HEK293T (cell line): ENCODE measurements at regions not wholly inside any gene's neighbourhood (a gene's known extent, or its start where the extent isn't known, plus 50 kb on each side); places are given as distances from the start of the nearest gene placed in this dataset.
A peak's percentile ranks its signal among the peaks of the same experiment; 100 is the strongest.

Experiments
- CTCF ChIA-PET: fragments of 350-600 bp; formaldehyde crosslinking; extraction: SDS; loops from one replicate; lab custom pipeline; 2021; ENCODE audit warnings: antibody characterized with exemption, inconsistent platforms; lab: Yijun Ruan, JAX
- POLR2A ChIA-PET: fragments of 350-600 bp; formaldehyde crosslinking; extraction: SDS; loops from one replicate; lab custom pipeline; 2020; ENCODE audit warnings: antibody characterized with exemption, inconsistent platforms; lab: Yijun Ruan, JAX
- DNase-seq: peaks from one replicate; pipeline ENCODE4 v3.0.0; 2012; ENCODE audit warnings: mixed read lengths; ENCODE audit errors: extremely low spot score
- ARNT ChIP-seq: fragments of 450-650 bp; IDR thresholded peaks from 2 replicates; pipeline ENCODE4 v1.6.1; 2017; ENCODE audit warnings: mild to moderate bottlenecking
- BHLHE40 ChIP-seq: fragments of 450-650 bp; IDR thresholded peaks from 2 replicates; pipeline ENCODE4 v1.6.1; 2016; ENCODE audit warnings: mild to moderate bottlenecking, moderate library complexity, borderline replicate concordance
- CTBP1 ChIP-seq: fragments of 450-650 bp; IDR thresholded peaks from 2 replicates; pipeline ENCODE4 v1.6.1; 2016; ENCODE audit warnings: borderline replicate concordance
- ELF4 ChIP-seq: fragments of 450-650 bp; IDR thresholded peaks from 2 replicates; pipeline ENCODE4 v1.6.1; 2017; ENCODE audit warnings: antibody characterized with exemption
- FOXA1 ChIP-seq: fragments of 450-650 bp; IDR thresholded peaks from 2 replicates; pipeline ENCODE4 v1.6.1; 2016; ENCODE audit warnings: mild to moderate bottlenecking
- FOXK2 ChIP-seq: fragments of 450-650 bp; IDR thresholded peaks from 2 replicates; pipeline ENCODE4 v1.6.1; 2016; ENCODE audit warnings: mild to moderate bottlenecking
- FOXM1 ChIP-seq: fragments of 450-650 bp; IDR thresholded peaks from 2 replicates; pipeline ENCODE4 v1.6.1; 2017; ENCODE audit warnings: mild to moderate bottlenecking, borderline replicate concordance
- HDGF ChIP-seq: fragments of 450-650 bp; IDR thresholded peaks from 2 replicates; pipeline ENCODE4 v1.6.1; 2017; ENCODE audit warnings: antibody characterized with exemption, borderline replicate concordance
- L3MBTL2 ChIP-seq: fragments of 450-650 bp; conservative IDR thresholded peaks from 2 replicates; pipeline ENCODE4 v1.6.1; 2016; ENCODE audit warnings: mild to moderate bottlenecking
- LEF1 ChIP-seq: fragments of 450-650 bp; IDR thresholded peaks from 2 replicates; pipeline ENCODE4 v1.6.1; 2017; ENCODE audit warnings: mild to moderate bottlenecking, borderline replicate concordance
- NFRKB ChIP-seq: fragments of 450-650 bp; IDR thresholded peaks from 2 replicates; pipeline ENCODE4 v1.6.1; 2016; ENCODE audit warnings: mild to moderate bottlenecking, moderate library complexity
- PKNOX1 ChIP-seq: fragments of 450-650 bp; IDR thresholded peaks from 2 replicates; pipeline ENCODE4 v1.6.1; 2016
- SP1 ChIP-seq: fragments of 450-650 bp; IDR thresholded peaks from 2 replicates; pipeline ENCODE4 v1.6.1; 2017
- SUZ12 ChIP-seq: fragments of 450-650 bp; IDR thresholded peaks from 2 replicates; pipeline ENCODE4 v1.6.1; 2016; ENCODE audit warnings: mild to moderate bottlenecking
- TARDBP ChIP-seq: fragments of 450-650 bp; IDR thresholded peaks from 2 replicates; pipeline ENCODE4 v1.6.1; 2016
- ZNF384 ChIP-seq: fragments of 450-650 bp; IDR thresholded peaks from 2 replicates; pipeline ENCODE4 v1.6.1; 2016

GRCh38 chr4:19803406-19803805, 448.3 kb upstream of the SLIT2 start:
- ChIA-PET POLR2A (no interaction called here), CTCF (no interaction called here)
- DNase-seq = no peak
- no peak for TF ChIP-seq NFRKB
- TF ChIP-seq PKNOX1 = no peak
- TF ChIP-seq HDGF = no peak
- no peak for TF ChIP-seq ZNF384
- no peak for TF ChIP-seq BHLHE40
- TF ChIP-seq LEF1 = no peak
- TF ChIP-seq ARNT = no peak
- TF ChIP-seq FOXM1 = no peak
- TF ChIP-seq FOXK2 = no peak
- no peak for TF ChIP-seq CTBP1
- TF ChIP-seq ELF4 = no peak
- no peak for TF ChIP-seq SUZ12
- TF ChIP-seq FOXA1 = no peak
- no peak for TF ChIP-seq L3MBTL2
- TF ChIP-seq SP1 = no peak
- TF ChIP-seq TARDBP = no peak

- POLR2A ChIA-PET = no interaction called here
- TF ChIP-seq SUZ12 (no peak), CTBP1 (no peak), LEF1 (no peak), ELF4 (no peak), ARNT (no peak), NFRKB (no peak), FOXM1 (no peak), HDGF (no peak), FOXA1 (no peak), TARDBP (no peak), PKNOX1 (no peak), ZNF384 (no peak), FOXK2 (no peak), SP1 (no peak), L3MBTL2 (no peak), BHLHE40 (no peak)
- DNase-seq = no peak
- CTCF ChIA-PET = no interaction called here
These were observed 457.9 kb upstream of the SLIT2 start for GRCh38 chr4:19793831-19794230.

- no peak for TF ChIP-seq FOXM1
- no peak for TF ChIP-seq SP1
- TF ChIP-seq ELF4 = no peak
- CTCF ChIA-PET = interaction anchor here (0.9 kb wide), 1 partner anchor 9 kb away, joined by 3 read pairs; no protein-coding TSS in a partner anchor
- DNase-seq = peak; percentile 33
- POLR2A ChIA-PET = no interaction called here
These were observed 460.1 kb upstream of the SLIT2 start for GRCh38 chr4:19791422-19792123.

GRCh38 chr4:19786616-19787015, 465.1 kb upstream of the SLIT2 start:
- TF ChIP-seq SUZ12 (no peak), SP1 (no peak), FOXM1 (no peak), HDGF (no peak), LEF1 (no peak), NFRKB (no peak), BHLHE40 (no peak), FOXA1 (no peak), ARNT (no peak)
- CTCF ChIA-PET = no interaction called here
- POLR2A ChIA-PET = no interaction called here
- DNase-seq = no peak

- no peak for TF ChIP-seq SUZ12
- TF ChIP-seq HDGF = no peak
- TF ChIP-seq ARNT = no peak
- TF ChIP-seq FOXK2 = no peak
- TF ChIP-seq SP1 = no peak
- TF ChIP-seq FOXA1 = no peak
- no peak for TF ChIP-seq BHLHE40
- no peak for TF ChIP-seq ZNF384
- no peak for TF ChIP-seq PKNOX1
- TF ChIP-seq ELF4 = no peak
- no peak for TF ChIP-seq NFRKB
- no peak for TF ChIP-seq TARDBP
- no peak for TF ChIP-seq CTBP1
- no peak for TF ChIP-seq FOXM1
- ChIA-PET CTCF (no interaction called here), POLR2A (no interaction called here)
- no peak for DNase-seq
These were observed 468.0 kb upstream of the SLIT2 start for GRCh38 chr4:19783667-19784223.

GRCh38 chr4:19780871-19781270, 470.8 kb upstream of the SLIT2 start:
- ChIA-PET POLR2A (no interaction called here), CTCF (no interaction called here)
- no peak for TF ChIP-seq SUZ12
- TF ChIP-seq FOXM1 = no peak
- no peak for TF ChIP-seq PKNOX1
- TF ChIP-seq ELF4 = no peak
- TF ChIP-seq CTBP1 = no peak
- TF ChIP-seq ZNF384 = no peak
- TF ChIP-seq LEF1 = no peak
- TF ChIP-seq TARDBP = no peak
- TF ChIP-seq L3MBTL2 = no peak
- TF ChIP-seq SP1 = no peak
- no peak for TF ChIP-seq NFRKB
- TF ChIP-seq FOXK2 = no peak
- TF ChIP-seq FOXA1 = no peak
- no peak for TF ChIP-seq ARNT
- no peak for TF ChIP-seq BHLHE40
- DNase-seq = no peak
